SKM-1 (cell line): ENCODE measurements at regions not wholly inside any gene's neighbourhood (a gene's known extent, or its start where the extent isn't known, plus 50 kb on each side); places are given as distances from the start of the nearest gene placed in this dataset.

Experiments
- DNase-seq: peaks from one replicate; lab custom pipeline; 2025; ENCODE audit not compliant: unreplicated experiment; lab: John Stamatoyannopoulos, UW

GRCh38 chr7:10803720-10804119, 170.0 kb upstream of the PHF14 start:
- DNase-seq = no peak

- DNase-seq = no peak
Measured at GRCh38 chr7:10804770-10805169, 168.9 kb upstream of the PHF14 start.

GRCh38 chr7:10815546-10815945, 158.1 kb upstream of the PHF14 start:
- DNase-seq = no peak

- DNase-seq = no peak
Measured at GRCh38 chr7:10821156-10821555, 152.5 kb upstream of the PHF14 start.

- no peak for DNase-seq
Measured at GRCh38 chr7:10824154-10824553, 149.5 kb upstream of the PHF14 start.

- no peak for DNase-seq
Measured at GRCh38 chr7:10838228-10838627, 135.4 kb upstream of the PHF14 start.

- no peak for DNase-seq
Measured at GRCh38 chr7:10845225-10845624, 128.4 kb upstream of the PHF14 start.

GRCh38 chr7:10855583-10855982, 118.1 kb upstream of the PHF14 start:
- no peak for DNase-seq

- DNase-seq = no peak
Measured at GRCh38 chr7:10860516-10860915, 113.2 kb upstream of the PHF14 start.

- DNase-seq = no peak
Measured at GRCh38 chr7:10863476-10863875, 110.2 kb upstream of the PHF14 start.

- DNase-seq = no peak
Measured at GRCh38 chr7:10874666-10875065, 99.0 kb upstream of the PHF14 start.

- no peak for DNase-seq
Measured at GRCh38 chr7:10875080-10875479, 98.6 kb upstream of the PHF14 start.

- DNase-seq = no peak
Measured at GRCh38 chr7:10888861-10889260, 84.8 kb upstream of the PHF14 start.

- no peak for DNase-seq
Measured at GRCh38 chr7:10889266-10889898, 84.3 kb upstream of the PHF14 start.

GRCh38 chr7:10908600-10908999, 65.1 kb upstream of the PHF14 start:
- no peak for DNase-seq

GRCh38 chr7:10910447-10910846, 63.2 kb upstream of the PHF14 start:
- no peak for DNase-seq

- no peak for DNase-seq
Measured at GRCh38 chr7:10912077-10912476, 61.6 kb upstream of the PHF14 start.

GRCh38 chr7:10913457-10913856, 60.2 kb upstream of the PHF14 start:
- no peak for DNase-seq

- no peak for DNase-seq
Measured at GRCh38 chr7:10918093-10918590, 55.5 kb upstream of the PHF14 start.

- DNase-seq = no peak
Measured at GRCh38 chr7:10919923-10920322, 53.7 kb upstream of the PHF14 start.
